Peyer's patch (tissue), 4 donors: ENCODE measurements at regions not wholly inside any gene's neighbourhood (a gene's known extent, or its start where the extent isn't known, plus 50 kb on each side); places are given as distances from the start of the nearest gene placed in this dataset.
"Not testable (repeated sequence)": the region's sequence is repeated elsewhere in the genome, so short reads cannot be mapped to it uniquely, and the experiment has no call there.

Experiments
- DNase-seq, 3 donors: peaks; one replicate each; pipeline ENCODE4 v3.0.0-alpha.2; 2017 to 2019
- H3K27ac ChIP-seq, 4 donors: fragments of 200-600 bp; sonication (generic); one replicate each; pipeline ENCODE4 v1.5.1; 2016 to 2019
- H3K27me3 ChIP-seq, 2 donors: fragments of 200-600 bp; sonication (generic); one replicate each; pipeline ENCODE4 v1.5.1; 2019
- H3K36me3 ChIP-seq, 3 donors: fragments of 200-600 bp; sonication (generic); one replicate each; pipeline ENCODE4 v1.5.1; 2016 to 2019
- H3K4me1 ChIP-seq, 4 donors: fragments of 200-600 bp; sonication (generic); one replicate each; pipeline ENCODE4 v1.5.1; 2016 to 2019
- H3K4me3 ChIP-seq, 4 donors: fragments of 200-600 bp; sonication (generic); 1 replicate in 3 of 4; 2 replicates in 1 of 4; pipeline ENCODE4 v1.5.1; 2016 to 2019; ENCODE audit warnings: mild to moderate bottlenecking in 1 of 4
- H3K9me3 ChIP-seq, 4 donors: fragments of 200-600 bp; sonication (generic); one replicate each; pipeline ENCODE4 v1.5.1; 2016 to 2019; ENCODE audit warnings: mild to moderate bottlenecking in 1 of 4
- POLR2A ChIP-seq, 2 donors: fragments of 450-650 bp; IDR thresholded peaks; one replicate each; pipeline ENCODE4 v1.5.1; 2017; ENCODE audit warnings: antibody characterized with exemption in 2 of 2, mild to moderate bottlenecking in 2 of 2, moderate library complexity in 2 of 2
- TF ChIP-seq, protein P1 (sequence below), 6 experiments: fragments of 450-650 bp in 4 of 6; fragments of 200-600 bp in 2 of 6; sonication (generic) in 1 of 6; IDR thresholded peaks; one replicate each; pipeline ENCODE4 v1.5.1; 2017 to 2019; ENCODE audit warnings: antibody characterized with exemption in 6 of 6, mild to moderate bottlenecking in 3 of 6, moderate library complexity in 1 of 6

DNA sequence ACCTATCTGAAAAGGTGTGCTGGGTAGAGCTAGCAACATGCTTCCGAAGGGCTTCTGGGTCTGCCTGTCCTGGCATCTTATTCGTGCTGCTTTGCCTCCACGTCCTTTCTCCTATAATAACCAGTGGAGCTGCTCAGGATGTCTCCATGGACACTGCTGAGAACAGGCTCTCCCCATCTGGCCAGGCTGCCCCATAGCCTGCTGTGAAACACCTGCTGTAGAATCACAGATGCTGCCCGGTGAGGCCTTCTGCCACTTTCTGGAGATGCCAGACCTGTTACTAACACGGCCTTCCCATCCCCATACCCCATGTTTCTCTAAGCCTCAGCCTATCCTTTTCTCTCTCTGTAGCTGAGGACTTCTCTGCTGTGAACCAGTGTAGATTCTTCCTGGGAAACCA is 120.5 kb downstream of the IER5 start:
- no peaks in the 10 kb centered on the region for H3K36me3 ChIP-seq
- TF ChIP-seq, protein P1, sequence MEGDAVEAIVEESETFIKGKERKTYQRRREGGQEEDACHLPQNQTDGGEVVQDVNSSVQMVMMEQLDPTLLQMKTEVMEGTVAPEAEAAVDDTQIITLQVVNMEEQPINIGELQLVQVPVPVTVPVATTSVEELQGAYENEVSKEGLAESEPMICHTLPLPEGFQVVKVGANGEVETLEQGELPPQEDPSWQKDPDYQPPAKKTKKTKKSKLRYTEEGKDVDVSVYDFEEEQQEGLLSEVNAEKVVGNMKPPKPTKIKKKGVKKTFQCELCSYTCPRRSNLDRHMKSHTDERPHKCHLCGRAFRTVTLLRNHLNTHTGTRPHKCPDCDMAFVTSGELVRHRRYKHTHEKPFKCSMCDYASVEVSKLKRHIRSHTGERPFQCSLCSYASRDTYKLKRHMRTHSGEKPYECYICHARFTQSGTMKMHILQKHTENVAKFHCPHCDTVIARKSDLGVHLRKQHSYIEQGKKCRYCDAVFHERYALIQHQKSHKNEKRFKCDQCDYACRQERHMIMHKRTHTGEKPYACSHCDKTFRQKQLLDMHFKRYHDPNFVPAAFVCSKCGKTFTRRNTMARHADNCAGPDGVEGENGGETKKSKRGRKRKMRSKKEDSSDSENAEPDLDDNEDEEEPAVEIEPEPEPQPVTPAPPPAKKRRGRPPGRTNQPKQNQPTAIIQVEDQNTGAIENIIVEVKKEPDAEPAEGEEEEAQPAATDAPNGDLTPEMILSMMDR (IDR thresholded peaks at IDR 0.05) = no peak
- no peak for TF ChIP-seq POLR2A (IDR thresholded peaks at IDR 0.05)

DNA sequence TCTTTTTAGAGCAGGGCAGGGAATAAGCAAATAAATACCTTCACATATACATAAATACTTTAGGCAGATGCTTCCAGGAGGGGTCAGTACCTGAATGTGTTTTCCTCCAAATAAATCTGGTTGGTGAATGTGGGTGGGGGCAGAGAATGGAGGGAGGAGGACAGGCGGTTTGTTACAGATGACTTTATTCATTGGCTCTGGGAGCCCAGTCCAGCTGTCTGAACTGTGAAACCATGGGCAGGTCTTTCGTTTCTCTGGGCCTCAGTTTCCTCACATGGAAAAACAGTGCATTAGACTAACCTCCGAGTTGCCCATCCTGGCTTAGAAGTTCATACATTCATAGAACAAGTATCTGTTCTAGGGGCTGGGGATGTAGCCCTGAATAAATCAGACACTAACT is 124.6 kb downstream of the IER5 start:
- TF ChIP-seq, protein P1 (IDR thresholded peaks at IDR 0.05) = no peak
- no peak for TF ChIP-seq POLR2A (IDR thresholded peaks at IDR 0.05)
- no peaks in the 10 kb centered on the region for H3K27me3 ChIP-seq
- no peak overlapping the region for H3K4me3 ChIP-seq
- no peaks in the 10 kb centered on the region for H3K36me3 ChIP-seq
- no peak overlapping the region for H3K27ac ChIP-seq
- H3K4me1 ChIP-seq = no peaks in the 10 kb centered on the region
- no peak for DNase-seq
- H3K9me3 ChIP-seq = no peaks in the 10 kb centered on the region

More for the DNA sequence above, 120.5 kb downstream of the IER5 start:
- H3K4me1 ChIP-seq = no peaks in the 10 kb centered on the region
- no peaks in the 10 kb centered on the region for H3K9me3 ChIP-seq
- no peak overlapping the region for H3K4me3 ChIP-seq
- H3K27me3 ChIP-seq = no peaks in the 10 kb centered on the region
- no peak overlapping the region for H3K27ac ChIP-seq
- no peak for DNase-seq

DNA sequence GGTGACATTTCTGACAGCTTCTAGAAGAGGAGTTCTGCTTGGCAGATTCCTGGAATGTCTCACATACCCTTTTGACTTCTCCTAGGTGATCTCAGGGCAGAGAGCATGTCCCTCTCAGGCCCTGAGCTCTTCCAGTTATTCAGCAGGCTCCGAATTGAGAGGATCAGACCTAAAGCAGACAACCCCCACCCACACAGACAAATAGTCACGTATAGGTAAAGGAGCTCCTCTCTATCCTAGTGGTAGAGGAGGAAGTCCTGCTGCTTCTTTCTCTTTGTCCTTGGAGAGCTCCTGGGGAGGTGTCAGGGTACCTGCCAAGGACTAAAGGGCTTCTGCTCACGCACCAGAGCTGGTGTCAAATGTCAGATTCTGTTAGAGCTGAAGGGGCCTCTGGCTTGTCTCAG is 128.1 kb downstream of the IER5 start:
- Histone ChIP-seq H3K4me3 (no peak overlapping the region), H3K4me1 (no peaks in the 10 kb centered on the region), H3K27ac (no peak overlapping the region), H3K36me3 (no peaks in the 10 kb centered on the region), H3K9me3 (no peaks in the 10 kb centered on the region), H3K27me3 (no peaks in the 10 kb centered on the region)
- no peak for DNase-seq
- TF ChIP-seq POLR2A (IDR thresholded peaks at IDR 0.05) = no peak
- TF ChIP-seq, protein P1 (IDR thresholded peaks at IDR 0.05) = no peak

DNA sequence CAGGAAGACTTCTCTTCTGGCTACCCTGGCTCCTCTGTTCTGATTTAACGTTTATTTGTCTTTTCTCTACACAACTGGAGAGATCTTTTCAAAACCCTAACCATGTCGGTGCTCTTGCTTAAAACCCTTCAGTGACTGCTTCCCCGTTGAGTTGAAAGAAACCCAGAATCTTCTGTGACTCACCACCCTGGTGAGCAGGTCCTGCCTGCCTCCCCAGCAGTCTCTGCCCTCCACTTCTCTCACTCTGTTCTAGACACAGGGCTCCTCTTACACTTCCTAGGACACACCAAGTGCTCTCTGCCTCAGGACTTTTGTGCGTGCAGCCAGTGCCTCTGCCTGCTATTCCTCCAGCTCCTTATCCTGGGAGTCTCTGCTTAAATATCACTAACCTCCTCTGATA is 131.4 kb downstream of the IER5 start:
- H3K4me3 ChIP-seq = no peak overlapping the region
- TF ChIP-seq, protein P1 (IDR thresholded peaks at IDR 0.05) = no peak
- no peak for TF ChIP-seq POLR2A (IDR thresholded peaks at IDR 0.05)
- H3K9me3 ChIP-seq = no peaks in the 10 kb centered on the region

DNA sequence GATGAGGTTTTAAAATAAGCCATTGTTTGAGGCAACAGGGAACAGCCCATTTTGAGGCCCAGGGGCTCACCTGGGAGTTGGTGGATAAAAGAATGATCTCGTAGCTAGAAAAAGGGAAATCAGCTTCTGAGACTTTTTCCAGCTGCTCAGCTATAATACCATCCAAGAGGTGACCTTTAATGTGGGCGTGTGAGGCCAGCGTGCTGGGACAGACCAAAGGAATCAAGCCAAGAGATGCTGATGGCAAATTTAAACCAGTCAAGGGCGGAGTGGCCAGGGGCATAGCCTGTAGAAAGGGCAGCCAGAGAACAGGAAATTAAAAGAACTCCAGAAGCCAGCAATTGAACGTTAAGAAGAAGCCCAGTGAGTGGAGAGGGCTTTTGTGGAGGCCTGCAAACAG is 132.6 kb downstream of the IER5 start:
- H3K27ac ChIP-seq = no peak overlapping the region
- no peak for TF ChIP-seq POLR2A (IDR thresholded peaks at IDR 0.05)
- TF ChIP-seq, protein P1 (IDR thresholded peaks at IDR 0.05) = no peak
- no peaks in the 10 kb centered on the region for H3K4me1 ChIP-seq
- no peaks in the 10 kb centered on the region for H3K36me3 ChIP-seq
- DNase-seq = no peak
- H3K27me3 ChIP-seq = no peaks in the 10 kb centered on the region
- no peaks in the 10 kb centered on the region for H3K9me3 ChIP-seq
- no peak overlapping the region for H3K4me3 ChIP-seq

More for the DNA sequence above, 131.4 kb downstream of the IER5 start:
- H3K27me3 ChIP-seq = no peaks in the 10 kb centered on the region
- no peaks in the 10 kb centered on the region for H3K4me1 ChIP-seq
- H3K36me3 ChIP-seq = no peaks in the 10 kb centered on the region
- no peak for DNase-seq
- no peak overlapping the region for H3K27ac ChIP-seq

DNA sequence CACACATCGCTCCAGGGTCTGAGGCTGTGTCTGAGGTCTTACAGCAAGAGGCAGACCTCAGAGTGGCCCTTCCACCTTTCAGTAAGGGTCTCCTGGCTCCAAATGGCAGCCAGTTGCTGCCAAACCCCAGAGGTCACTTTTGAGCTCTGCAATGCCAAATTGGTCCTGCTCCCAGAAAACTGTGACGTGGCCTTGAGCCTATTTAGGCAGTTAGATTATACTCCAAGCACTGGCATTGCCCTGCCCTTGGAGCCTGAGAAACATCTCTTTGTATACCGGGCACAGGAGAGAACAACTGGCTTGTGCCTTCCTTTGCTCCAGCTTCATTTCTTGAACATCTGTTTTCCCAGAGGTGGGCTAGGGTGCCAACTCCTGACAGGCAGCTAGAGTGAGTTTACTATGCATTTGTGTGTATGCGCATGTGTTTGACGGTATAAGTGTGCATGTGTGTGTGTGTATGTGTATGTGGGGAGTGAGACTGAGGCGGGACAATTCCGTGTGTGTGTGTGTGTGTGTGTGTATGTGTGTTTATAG is 134.5 kb downstream of the IER5 start:
- no peak for DNase-seq
- no peak overlapping the region for H3K4me3 ChIP-seq
- no peaks in the 10 kb centered on the region for H3K36me3 ChIP-seq
- no peaks in the 10 kb centered on the region for H3K27me3 ChIP-seq
- no peak overlapping the region for H3K27ac ChIP-seq
- no peaks in the 10 kb centered on the region for H3K9me3 ChIP-seq
- TF ChIP-seq, protein P1 (IDR thresholded peaks at IDR 0.05) = no peak
- TF ChIP-seq POLR2A (IDR thresholded peaks at IDR 0.05) = no peak
- H3K4me1 ChIP-seq = no peaks in the 10 kb centered on the region

DNA sequence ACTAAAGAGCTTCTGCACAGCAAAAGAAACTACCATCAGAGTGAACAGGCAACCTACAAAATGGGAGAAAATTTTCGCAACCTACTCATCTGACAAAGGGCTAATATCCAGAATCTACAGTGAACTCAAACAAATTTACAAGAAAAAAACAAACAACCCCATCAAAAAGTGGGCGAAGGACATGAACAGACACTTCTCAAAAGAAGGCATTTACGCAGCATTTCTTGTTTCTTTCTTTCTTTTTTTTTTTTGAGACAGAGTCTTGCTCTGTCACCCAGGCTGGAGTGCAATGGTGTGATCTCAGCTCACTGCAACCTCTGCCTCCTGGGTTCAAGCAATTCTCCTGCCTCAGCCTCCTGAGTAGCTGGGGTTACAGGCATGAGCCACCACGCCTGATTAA is 138.2 kb downstream of the IER5 start:
- H3K27me3 ChIP-seq, H3K9me3 ChIP-seq, H3K4me1 ChIP-seq, DNase-seq, H3K4me3 ChIP-seq, H3K36me3 ChIP-seq, H3K27ac ChIP-seq: not testable (repeated sequence)
